ENCODE measurements at regions not wholly inside any gene's neighbourhood (a gene's known extent, or its start where the extent isn't known, plus 50 kb on each side); places are given as distances from the start of the nearest gene placed in this dataset.

DNA sequence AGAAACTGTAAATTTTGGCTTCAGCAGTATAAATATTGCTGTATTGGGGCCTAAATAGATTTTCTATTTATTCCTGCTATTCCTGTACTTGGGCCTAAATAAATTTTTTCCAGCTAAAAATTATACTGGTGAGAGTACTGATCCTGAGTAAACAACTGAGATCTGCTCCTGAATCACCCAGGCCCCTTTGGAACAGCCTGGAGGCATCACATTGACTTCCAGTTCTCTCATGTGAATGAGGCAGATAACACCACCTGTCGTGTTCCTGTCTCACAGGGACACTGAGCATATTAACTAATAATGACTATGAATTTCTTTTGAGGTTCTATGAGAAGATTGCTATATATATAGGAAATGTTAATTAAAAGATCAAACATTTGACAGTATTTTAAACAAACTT is 119.5 kb upstream of the PLCXD3 start:
- TF ChIP-seq BCL3 (IDR thresholded peaks at IDR 0.05; ENCODE audit: borderline replicate concordance, insufficient read depth, low read depth, low read length, poor library complexity, severe bottlenecking), result no peak
- TF ChIP-seq TBL1XR1 (IDR thresholded peaks at IDR 0.05; ENCODE audit: low read depth, low read length), result no peak
